Tibial nerve (tissue), 4 donors: ENCODE measurements at regions not wholly inside any gene's neighbourhood (a gene's known extent, or its start where the extent isn't known, plus 50 kb on each side); places are given as distances from the start of the nearest gene placed in this dataset.

Experiments
- DNase-seq, 2 donors: peaks; one replicate each; pipeline ENCODE4 v3.0.0-alpha.2; 2019; ENCODE audit warnings: low spot score in 2 of 2
- H3K27ac ChIP-seq, 4 donors: fragments of 200-600 bp; sonication (generic) in 3 of 4; one replicate each; pipeline ENCODE4 v1.5.1; 2017 to 2019; ENCODE audit warnings: mild to moderate bottlenecking in 1 of 4
- H3K27me3 ChIP-seq, 2 donors: fragments of 200-600 bp; sonication (generic) in 1 of 2; one replicate each; pipeline versions ENCODE4 v1.5.1 to v1.6.0; 2017 to 2019
- H3K36me3 ChIP-seq, 3 donors: fragments of 200-600 bp; sonication (generic); one replicate each; pipeline ENCODE4 v1.5.1; 2018 to 2019
- H3K4me1 ChIP-seq, 4 donors: fragments of 200-600 bp; sonication (generic) in 3 of 4; one replicate each; pipeline ENCODE4 v1.5.1; 2017 to 2019
- H3K4me3 ChIP-seq, 4 donors: fragments of 200-600 bp; sonication (generic) in 3 of 4; one replicate each; pipeline ENCODE4 v1.5.1; 2017 to 2019; ENCODE audit warnings: mild to moderate bottlenecking in 1 of 4, moderate library complexity in 1 of 4
- H3K9me3 ChIP-seq, 4 donors: fragments of 200-600 bp; sonication (generic) in 3 of 4; one replicate each; pipeline ENCODE4 v1.5.1; 2017 to 2019
- EP300 ChIP-seq, 2 donors: sonication (generic); formaldehyde crosslinking; IDR thresholded peaks; one replicate each; pipeline ENCODE4 v1.6.1; 2017; ENCODE audit warnings: antibody characterized with exemption in 2 of 2, mild to moderate bottlenecking in 1 of 2
- POLR2A ChIP-seq, 2 donors: fragments of 450-650 bp; IDR thresholded peaks; one replicate each; pipeline ENCODE4 v1.6.1; 2017; ENCODE audit warnings: antibody characterized with exemption in 2 of 2, mild to moderate bottlenecking in 2 of 2, moderate library complexity in 2 of 2
- WGBS, 2 donors: methylation state at CpG; one replicate each; pipeline ENCODE4 v1.1.5; 2018; 5-methylcytosine and 5-hydroxymethylcytosine counted together
- TF ChIP-seq, protein P1 (sequence below), 5 experiments: fragments of 200-600 bp in 3 of 5; fragments of 450-650 bp in 2 of 5; sonication (generic) in 3 of 5; IDR thresholded peaks; one replicate each; pipeline ENCODE4 v1.5.1; 2016 to 2019; ENCODE audit warnings: antibody characterized with exemption in 5 of 5, mild to moderate bottlenecking in 3 of 5, moderate library complexity in 2 of 5

DNA sequence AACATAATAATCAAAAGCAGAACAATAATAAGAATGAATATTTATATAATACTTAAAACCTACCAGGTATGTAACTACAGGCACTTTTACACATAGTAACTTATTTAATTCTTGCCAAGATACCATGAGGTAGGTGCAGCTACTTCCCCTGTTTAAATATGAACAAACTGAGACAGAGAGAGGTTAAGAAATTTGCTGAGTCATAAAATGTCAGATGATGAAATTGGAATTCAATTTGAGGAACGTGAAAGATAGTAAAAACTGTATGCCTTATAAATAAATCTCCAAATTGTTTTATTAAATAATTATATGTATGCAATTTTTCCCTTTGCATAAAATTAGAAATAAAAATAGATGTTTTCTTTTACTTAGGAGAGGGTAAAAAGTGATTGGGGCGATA, 1103.3 kb upstream of the NRXN1 start:
- no peaks in the 10 kb centered on the region for H3K27me3 ChIP-seq
- H3K27ac ChIP-seq, result no peak overlapping the region
- no peaks in the 10 kb centered on the region for H3K36me3 ChIP-seq
- DNase-seq, result no peak
- H3K9me3 ChIP-seq, result no peaks in the 10 kb centered on the region
- no peaks in the 10 kb centered on the region for H3K4me1 ChIP-seq
- TF ChIP-seq, protein P1, sequence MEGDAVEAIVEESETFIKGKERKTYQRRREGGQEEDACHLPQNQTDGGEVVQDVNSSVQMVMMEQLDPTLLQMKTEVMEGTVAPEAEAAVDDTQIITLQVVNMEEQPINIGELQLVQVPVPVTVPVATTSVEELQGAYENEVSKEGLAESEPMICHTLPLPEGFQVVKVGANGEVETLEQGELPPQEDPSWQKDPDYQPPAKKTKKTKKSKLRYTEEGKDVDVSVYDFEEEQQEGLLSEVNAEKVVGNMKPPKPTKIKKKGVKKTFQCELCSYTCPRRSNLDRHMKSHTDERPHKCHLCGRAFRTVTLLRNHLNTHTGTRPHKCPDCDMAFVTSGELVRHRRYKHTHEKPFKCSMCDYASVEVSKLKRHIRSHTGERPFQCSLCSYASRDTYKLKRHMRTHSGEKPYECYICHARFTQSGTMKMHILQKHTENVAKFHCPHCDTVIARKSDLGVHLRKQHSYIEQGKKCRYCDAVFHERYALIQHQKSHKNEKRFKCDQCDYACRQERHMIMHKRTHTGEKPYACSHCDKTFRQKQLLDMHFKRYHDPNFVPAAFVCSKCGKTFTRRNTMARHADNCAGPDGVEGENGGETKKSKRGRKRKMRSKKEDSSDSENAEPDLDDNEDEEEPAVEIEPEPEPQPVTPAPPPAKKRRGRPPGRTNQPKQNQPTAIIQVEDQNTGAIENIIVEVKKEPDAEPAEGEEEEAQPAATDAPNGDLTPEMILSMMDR (IDR thresholded peaks at IDR 0.05), result no peak
- TF ChIP-seq EP300 (IDR thresholded peaks at IDR 0.05) (no peak), POLR2A (IDR thresholded peaks at IDR 0.05) (no peak)
- no peak overlapping the region for H3K4me3 ChIP-seq
- WGBS, 2 donors, result 56 to 64% methylated on average over 2 of the region's 2 CpGs

DNA sequence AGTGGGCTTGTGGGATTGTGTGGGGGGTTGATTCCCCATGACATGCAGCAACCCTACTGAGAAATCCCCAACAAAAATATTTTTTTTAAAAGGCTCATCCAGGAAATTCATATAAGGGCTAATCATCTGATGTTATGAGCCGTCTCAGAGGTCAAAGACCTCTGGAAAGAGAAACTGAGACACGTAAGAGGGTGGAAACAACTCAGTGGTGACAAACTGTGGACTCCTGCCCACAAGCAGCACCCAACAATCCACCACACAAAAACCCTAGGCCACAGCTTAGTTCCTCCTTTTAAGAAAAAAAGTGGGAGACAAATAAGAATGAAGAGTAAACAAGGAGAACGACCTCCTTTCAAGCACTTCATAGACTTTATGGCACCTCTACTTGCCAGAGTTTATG, 1096.1 kb upstream of the NRXN1 start:
- Histone ChIP-seq H3K4me3 (no peak overlapping the region), H3K27me3 (no peaks in the 10 kb centered on the region), H3K4me1 (no peaks in the 10 kb centered on the region), H3K36me3 (no peaks in the 10 kb centered on the region), H3K27ac (no peak overlapping the region), H3K9me3 (no peaks in the 10 kb centered on the region)
- 46 to 56% methylated on average over 3 of the region's 3 CpGs for WGBS, 2 donors
- TF ChIP-seq, protein P1 (IDR thresholded peaks at IDR 0.05), result no peak
- TF ChIP-seq EP300 (IDR thresholded peaks at IDR 0.05) (no peak), POLR2A (IDR thresholded peaks at IDR 0.05) (no peak)
- DNase-seq, result no peak

- Histone ChIP-seq H3K27me3 (no peaks in the 10 kb centered on the region), H3K4me3 (no peak overlapping the region), H3K9me3 (no peaks in the 10 kb centered on the region), H3K4me1 (no peaks in the 10 kb centered on the region), H3K36me3 (no peaks in the 10 kb centered on the region), H3K27ac (no peak overlapping the region)
- TF ChIP-seq, protein P1 (IDR thresholded peaks at IDR 0.05), result no peak
- TF ChIP-seq POLR2A (IDR thresholded peaks at IDR 0.05) (no peak), EP300 (IDR thresholded peaks at IDR 0.05) (no peak)
- no peak for DNase-seq
- 88 to 96% methylated on average over 1 of the region's 1 CpG for WGBS, 2 donors
Measured at GRCh38 chr2:52127527-52127926, 1095.6 kb upstream of the NRXN1 start.

DNA sequence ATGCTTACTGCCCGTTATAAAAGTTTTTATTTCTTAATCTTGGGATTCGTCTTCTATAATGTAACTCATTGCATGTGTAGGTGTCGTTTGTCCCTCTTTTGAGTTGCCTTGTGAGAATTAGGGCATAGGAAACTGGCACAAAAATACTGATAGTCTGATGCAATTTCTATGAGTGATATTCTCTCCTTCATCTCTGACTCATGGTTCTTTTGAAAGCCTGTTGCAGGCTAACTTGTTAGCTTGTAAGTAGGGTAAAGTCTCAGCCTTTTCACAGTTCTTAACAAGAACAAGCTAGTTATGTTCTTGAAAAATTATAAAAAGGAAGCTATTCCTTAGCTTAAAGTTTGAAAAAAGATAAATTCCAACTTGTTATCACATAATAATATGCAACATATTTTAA, 1085.4 kb upstream of the NRXN1 start:
- Histone ChIP-seq H3K27ac (no peak overlapping the region), H3K36me3 (no peaks in the 10 kb centered on the region), H3K9me3 (no peaks in the 10 kb centered on the region), H3K4me1 (no peaks in the 10 kb centered on the region), H3K27me3 (no peaks in the 10 kb centered on the region), H3K4me3 (no peak overlapping the region)
- DNase-seq, result no peak
- TF ChIP-seq EP300 (IDR thresholded peaks at IDR 0.05) (no peak), POLR2A (IDR thresholded peaks at IDR 0.05) (no peak)
- TF ChIP-seq, protein P1 (IDR thresholded peaks at IDR 0.05), result no peak
- 82 to 91% methylated on average over 3 of the region's 3 CpGs for WGBS, 2 donors

DNA sequence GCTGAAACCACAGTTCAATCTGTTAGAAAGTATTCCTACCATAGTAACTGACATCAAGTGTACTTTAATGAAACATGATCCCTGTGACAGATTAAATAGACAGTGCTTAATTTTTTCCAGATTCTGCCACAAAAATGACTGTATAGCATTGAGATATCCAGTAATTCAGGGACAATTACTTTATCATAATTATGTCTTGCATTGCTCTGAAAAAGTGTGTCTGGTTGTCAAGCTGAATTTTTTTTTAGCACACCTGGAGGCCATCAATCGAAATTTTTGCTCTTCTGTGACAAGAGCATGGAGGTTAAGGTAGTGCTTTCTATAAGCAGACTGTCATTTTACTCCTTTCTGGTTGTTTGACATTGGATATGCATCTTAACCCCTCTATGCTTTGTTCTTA, 1083.8 kb upstream of the NRXN1 start:
- 78 to 79% methylated on average over 1 of the region's 1 CpG for WGBS, 2 donors
- H3K27ac ChIP-seq, result no peak overlapping the region
- DNase-seq, result no peak
- peaks cover 0 to 11% (median 0%) of the 10 kb centered on the region in 4 donors for H3K9me3 ChIP-seq
- TF ChIP-seq EP300 (IDR thresholded peaks at IDR 0.05), result no peak
- TF ChIP-seq POLR2A (IDR thresholded peaks at IDR 0.05), result no peak
- TF ChIP-seq, protein P1 (IDR thresholded peaks at IDR 0.05), result no peak
- no peaks in the 10 kb centered on the region for H3K27me3 ChIP-seq
- H3K36me3 ChIP-seq, result no peaks in the 10 kb centered on the region
- H3K4me3 ChIP-seq, result no peak overlapping the region
- no peaks in the 10 kb centered on the region for H3K4me1 ChIP-seq
